GM08714 (cell line): ENCODE measurements at regions not wholly inside any gene's neighbourhood (a gene's known extent, or its start where the extent isn't known, plus 50 kb on each side); places are given as distances from the start of the nearest gene placed in this dataset.

Experiments used
- H3K4me3 ChIP-seq: fragments of 200-500 bp; sonication (Bioruptor generic); 2 replicates; pipeline ENCODE4 v1.5.1; 2014; ENCODE audit warnings: mild to moderate bottlenecking, low read length, inconsistent platforms
- ZNF274 ChIP-seq: IDR thresholded peaks from 2 replicates; pipeline ENCODE4 v1.6.1; 2012; ENCODE audit warnings: mild to moderate bottlenecking, low read depth, low read length

- no peak overlapping the region for H3K4me3 ChIP-seq
- no peak for TF ChIP-seq ZNF274
These were observed 128.2 kb downstream of the SLITRK1 start for GRCh38 chr13:83753912-83754624.

DNA sequence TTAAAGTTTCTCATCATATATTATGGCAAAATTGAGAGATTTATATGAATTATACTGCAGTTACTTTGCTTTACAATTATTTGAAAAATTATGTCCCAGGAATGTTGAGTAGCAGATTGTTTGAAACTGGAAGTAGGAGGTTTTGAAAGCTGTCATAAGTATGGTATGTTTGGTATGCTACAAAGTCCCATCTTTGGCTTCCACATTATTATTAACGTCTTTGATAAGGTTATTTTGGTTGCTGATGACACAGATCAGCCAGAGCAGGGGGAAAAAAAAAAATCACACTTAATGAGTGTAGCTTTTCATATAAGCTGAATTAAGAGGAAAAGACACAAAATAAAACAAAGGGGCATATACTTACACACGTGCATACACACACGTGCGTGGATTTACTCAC lies 130.1 kb downstream of the SLITRK1 start:
- no peak for TF ChIP-seq ZNF274

DNA sequence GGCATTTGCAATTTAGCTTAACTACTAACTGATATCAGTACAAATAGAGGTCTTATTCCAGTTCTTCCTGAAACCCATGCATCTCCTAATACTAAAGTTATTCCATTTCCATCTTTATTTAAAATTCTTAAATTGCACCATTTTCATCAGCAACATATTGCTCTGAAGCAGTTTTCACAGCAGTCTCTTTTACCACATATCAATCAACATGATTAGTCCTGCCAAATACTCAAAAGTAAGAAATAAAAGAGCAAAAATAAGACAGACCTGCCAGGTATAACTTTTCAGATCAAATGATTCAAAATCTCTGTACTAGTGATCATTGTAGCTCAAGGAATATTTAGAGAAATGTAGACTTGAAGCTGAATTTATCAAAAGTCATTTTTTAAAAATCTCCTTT lies 141.7 kb downstream of the SLITRK1 start:
- no peak for TF ChIP-seq ZNF274
- no peak overlapping the region for H3K4me3 ChIP-seq

More for the DNA sequence above, 130.1 kb downstream of the SLITRK1 start:
- no peak overlapping the region for H3K4me3 ChIP-seq

DNA sequence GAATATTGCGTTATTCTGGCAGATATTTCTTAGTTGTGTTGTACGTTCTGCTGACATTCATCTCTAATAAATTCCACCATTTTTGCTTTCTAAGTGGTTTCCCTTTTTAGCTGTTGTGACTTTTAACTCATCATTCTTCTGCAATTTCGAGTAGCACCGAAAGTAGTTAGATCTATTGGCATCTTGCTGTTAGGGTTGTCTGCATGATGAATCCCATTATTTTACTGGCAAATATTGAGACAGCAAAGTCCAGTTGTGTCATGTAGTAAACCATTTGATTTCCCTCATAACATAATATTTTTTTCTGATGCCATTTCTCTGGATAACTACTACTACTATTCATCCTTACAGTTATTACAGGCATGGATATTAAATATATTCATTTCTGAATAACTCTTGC lies 143.9 kb downstream of the SLITRK1 start:
- no peak overlapping the region for H3K4me3 ChIP-seq
- TF ChIP-seq ZNF274, result no peak

DNA sequence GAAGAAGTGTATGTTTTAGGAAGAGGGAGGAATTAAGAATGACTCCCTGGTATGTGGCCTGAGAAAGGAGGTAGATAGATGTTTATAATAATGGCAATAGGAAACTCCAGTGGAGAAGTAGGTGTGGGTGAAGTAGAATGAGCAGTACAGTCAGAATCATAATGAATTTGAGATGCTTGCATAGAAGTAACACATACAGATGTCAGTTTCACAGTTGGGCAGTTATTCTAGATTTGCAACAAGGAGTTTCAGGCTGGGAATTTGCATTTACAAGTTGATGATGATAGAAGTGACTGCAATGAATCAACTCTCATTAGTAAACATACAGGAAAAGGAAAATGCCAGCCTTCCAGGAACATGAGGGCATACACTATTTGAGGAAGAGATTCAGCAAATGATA lies 149.0 kb downstream of the SLITRK1 start:
- H3K4me3 ChIP-seq, result no peak overlapping the region
- TF ChIP-seq ZNF274, result no peak

DNA sequence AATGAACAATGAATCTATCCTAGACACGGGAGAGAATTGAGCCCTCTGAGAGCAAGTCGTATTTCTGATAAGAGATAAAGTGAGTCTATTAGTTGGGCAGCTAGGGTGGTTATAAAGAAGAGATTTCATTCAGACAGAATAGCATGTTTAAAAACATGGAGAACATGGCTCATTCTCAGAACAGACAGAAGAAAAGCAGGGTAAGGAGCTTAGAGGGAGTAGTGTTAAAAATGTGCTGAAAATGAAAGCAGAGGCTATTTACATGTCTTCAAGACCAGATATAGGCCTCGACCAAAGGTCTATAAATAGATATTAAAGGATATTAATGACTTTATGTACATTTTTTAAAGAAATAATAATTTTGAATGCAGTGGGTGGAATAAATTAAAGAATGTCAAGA lies 149.5 kb downstream of the SLITRK1 start:
- TF ChIP-seq ZNF274, result no peak
- no peak overlapping the region for H3K4me3 ChIP-seq

- no peak for TF ChIP-seq ZNF274
- H3K4me3 ChIP-seq, result no peak overlapping the region
These were observed 151.2 kb downstream of the SLITRK1 start for GRCh38 chr13:83731113-83731512.

- TF ChIP-seq ZNF274, result no peak
- H3K4me3 ChIP-seq, result no peak overlapping the region
These were observed 151.6 kb downstream of the SLITRK1 start for GRCh38 chr13:83730674-83731073.

GRCh38 chr13:83722443-83722842 lies 159.8 kb downstream of the SLITRK1 start:
- H3K4me3 ChIP-seq, result no peak overlapping the region
- no peak for TF ChIP-seq ZNF274

DNA sequence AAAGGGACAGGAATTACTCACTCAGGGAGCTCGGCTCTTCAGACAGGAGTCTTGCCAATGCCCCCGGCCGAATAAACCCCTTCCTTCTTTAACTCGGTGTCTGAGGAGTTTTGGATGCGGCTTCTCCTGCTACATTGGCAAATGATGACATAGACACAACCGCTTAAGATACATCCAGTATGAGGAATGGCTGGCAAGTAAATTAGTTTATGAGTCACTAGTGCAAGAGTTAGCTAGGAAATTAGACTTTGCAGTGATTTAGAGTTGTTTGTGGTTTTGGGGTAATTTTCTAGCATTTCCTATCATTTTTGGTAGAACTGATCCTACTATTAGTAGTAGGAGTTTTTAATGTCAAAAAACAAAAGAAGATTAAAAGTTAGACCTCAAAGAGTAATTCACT lies 166.2 kb downstream of the SLITRK1 start:
- no peak for TF ChIP-seq ZNF274
- no peak overlapping the region for H3K4me3 ChIP-seq

GRCh38 chr13:83714236-83714635 lies 168.0 kb downstream of the SLITRK1 start:
- no peak overlapping the region for H3K4me3 ChIP-seq
- no peak for TF ChIP-seq ZNF274

DNA sequence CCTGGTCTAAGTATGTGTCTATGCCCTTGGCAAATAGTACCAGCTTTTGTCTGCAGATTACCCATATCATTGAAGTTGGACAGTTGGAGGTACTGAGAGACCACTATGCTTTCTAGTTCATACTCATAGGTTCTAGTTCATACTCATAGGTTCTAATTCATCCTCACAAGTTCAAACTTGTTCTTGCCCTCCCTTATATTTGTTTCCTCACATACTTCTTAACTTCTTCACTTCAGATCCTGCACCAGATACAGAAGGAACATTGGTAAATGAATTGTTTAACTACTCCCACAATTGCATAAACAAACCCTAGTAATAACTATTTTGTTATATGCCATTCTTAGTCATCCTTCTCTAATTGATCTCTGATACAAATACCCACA lies 172.2 kb downstream of the SLITRK1 start:
- TF ChIP-seq ZNF274, result no peak
- no peak overlapping the region for H3K4me3 ChIP-seq

DNA sequence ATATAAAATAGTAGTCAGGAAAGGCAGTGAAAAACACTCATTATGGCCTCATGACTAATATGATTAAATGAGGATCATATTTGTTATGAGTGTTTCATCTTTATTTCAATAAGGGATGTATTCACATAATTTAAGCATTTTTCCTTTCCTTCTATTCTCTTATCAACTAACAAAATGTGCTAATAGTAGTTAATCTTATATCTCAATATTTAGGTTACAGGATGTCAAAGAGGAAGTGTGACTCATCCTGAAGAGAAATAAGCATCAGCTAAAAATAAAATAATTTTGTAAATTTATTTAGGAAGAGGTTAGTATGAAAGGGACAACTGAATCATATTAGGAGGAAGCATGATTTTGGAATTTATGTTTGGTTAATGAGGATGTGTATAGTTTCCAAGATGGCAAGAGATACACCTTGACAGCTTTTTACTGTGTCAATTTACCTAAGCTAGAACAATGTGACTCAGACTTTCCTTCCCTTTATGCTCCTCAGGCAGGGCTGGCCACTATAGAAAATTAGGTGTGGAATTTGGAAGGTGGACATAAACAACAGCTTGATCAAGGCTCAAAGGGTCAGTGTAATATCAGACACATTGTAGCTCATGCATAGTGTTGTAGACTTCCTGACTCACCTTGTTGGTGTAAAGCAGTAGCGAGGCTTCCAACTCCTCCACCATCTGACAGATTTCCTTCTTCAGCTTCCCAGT lies 172.7 kb downstream of the SLITRK1 start:
- TF ChIP-seq ZNF274, result no peak
- H3K4me3 ChIP-seq, result no peak overlapping the region

DNA sequence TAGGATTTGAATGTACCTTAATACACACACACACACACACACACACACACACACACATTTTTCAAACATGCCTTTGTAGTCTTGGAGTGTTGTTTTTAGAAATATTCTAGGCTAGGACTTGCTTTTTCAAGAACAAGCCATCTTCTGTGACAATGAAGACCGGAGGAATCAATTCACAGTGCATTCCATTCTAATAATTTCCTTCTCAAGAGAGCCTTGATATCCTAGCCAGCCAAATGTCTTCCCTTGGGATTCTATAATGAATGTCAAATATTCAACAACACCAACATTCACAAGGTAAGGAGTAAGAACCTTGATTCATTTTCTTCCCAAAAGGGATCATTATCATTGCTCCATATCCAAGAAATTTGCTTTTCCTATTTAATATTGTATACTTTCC lies 180.3 kb downstream of the SLITRK1 start:
- H3K4me3 ChIP-seq, result no peak overlapping the region
- TF ChIP-seq ZNF274, result no peak

DNA sequence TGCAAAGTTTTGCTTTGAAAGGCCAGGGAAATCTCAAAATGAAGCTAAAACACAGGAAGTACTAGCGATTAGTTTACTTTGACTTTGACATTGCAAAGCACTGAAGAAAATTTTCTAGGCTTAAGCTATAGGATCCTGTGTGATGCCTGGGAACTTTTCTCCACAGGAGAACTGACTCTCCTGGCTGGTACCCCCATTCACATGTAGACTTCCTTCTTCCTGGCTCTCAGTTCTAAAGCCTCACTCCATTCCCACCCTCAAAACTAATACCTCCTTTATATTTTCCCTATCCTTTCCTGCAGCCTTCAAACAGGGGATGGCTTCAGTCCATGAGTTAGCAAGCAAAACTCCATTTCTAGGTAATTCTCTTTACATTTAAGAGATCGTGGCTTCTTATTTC lies 189.5 kb downstream of the SLITRK1 start:
- no peak overlapping the region for H3K4me3 ChIP-seq
- no peak for TF ChIP-seq ZNF274
